ENCODE measurements at regions not wholly inside any gene's neighbourhood (a gene's known extent, or its start where the extent isn't known, plus 50 kb on each side); places are given as distances from the start of the nearest gene placed in this dataset.
"Not testable (repeated sequence)": the region's sequence is repeated elsewhere in the genome, so short reads cannot be mapped to it uniquely, and the experiment has no call there.

- no peak for DNase-seq (ENCODE audit: low read depth in 2 of 2)
These were observed 139.3 kb upstream of the COBL start for GRCh38 chr7:51455948-51456347.

- DNase-seq (ENCODE audit: low read depth in 2 of 2) = no peak
These were observed 138.9 kb upstream of the COBL start for GRCh38 chr7:51455513-51455912.

GRCh38 chr7:51455086-51455485 lies 138.5 kb upstream of the COBL start:
- DNase-seq (ENCODE audit: low read depth in 2 of 2) = no peak

GRCh38 chr7:51452694-51453093 lies 136.1 kb upstream of the COBL start:
- no peak for DNase-seq (ENCODE audit: low read depth in 2 of 2)

- no peak for DNase-seq (ENCODE audit: low read depth in 2 of 2)
These were observed 135.3 kb upstream of the COBL start for GRCh38 chr7:51451751-51452476.

- DNase-seq (ENCODE audit: low read depth in 2 of 2) = no peak
These were observed 133.9 kb upstream of the COBL start for GRCh38 chr7:51450541-51450940.

- DNase-seq (ENCODE audit: low read depth in 2 of 2) = no peak
These were observed 130.2 kb upstream of the COBL start for GRCh38 chr7:51446785-51447184.

GRCh38 chr7:51446356-51446755 lies 129.7 kb upstream of the COBL start:
- DNase-seq (ENCODE audit: low read depth in 2 of 2) = no peak

- DNase-seq (ENCODE audit: low read depth in 2 of 2) = no peak
These were observed 128.3 kb upstream of the COBL start for GRCh38 chr7:51444936-51445335.

- DNase-seq (ENCODE audit: low read depth in 2 of 2) = peak; percentile 11 to 32
These were observed 114.0 kb upstream of the COBL start for GRCh38 chr7:51430480-51431086.

- no peak for DNase-seq (ENCODE audit: low read depth in 2 of 2)
These were observed 111.7 kb upstream of the COBL start for GRCh38 chr7:51428217-51428887.

GRCh38 chr7:51426163-51426562 lies 109.6 kb upstream of the COBL start:
- DNase-seq (ENCODE audit: low read depth in 2 of 2) = no peak

GRCh38 chr7:51409934-51410333 lies 93.3 kb upstream of the COBL start:
- DNase-seq (ENCODE audit: low read depth in 2 of 2) = not testable (repeated sequence)

GRCh38 chr7:51397608-51398007 lies 81.0 kb upstream of the COBL start:
- DNase-seq (ENCODE audit: low read depth in 2 of 2) = not testable (repeated sequence)

GRCh38 chr7:51393003-51393402 lies 76.4 kb upstream of the COBL start:
- not testable (repeated sequence) for DNase-seq (ENCODE audit: low read depth in 2 of 2)

GRCh38 chr7:51389952-51390351 lies 73.3 kb upstream of the COBL start:
- not testable (repeated sequence) for DNase-seq (ENCODE audit: low read depth in 2 of 2)

- DNase-seq (ENCODE audit: low read depth in 2 of 2) = not testable (repeated sequence)
These were observed 72.7 kb upstream of the COBL start for GRCh38 chr7:51389216-51389812.

GRCh38 chr7:51388241-51388640 lies 71.6 kb upstream of the COBL start:
- DNase-seq (ENCODE audit: low read depth in 2 of 2) = not testable (repeated sequence)

GRCh38 chr7:51386806-51387568 lies 70.4 kb upstream of the COBL start:
- DNase-seq (ENCODE audit: low read depth in 2 of 2) = not testable (repeated sequence)

- not testable (repeated sequence) for DNase-seq (ENCODE audit: low read depth in 2 of 2)
These were observed 69.6 kb upstream of the COBL start for GRCh38 chr7:51386184-51386583.

GRCh38 chr7:51382243-51382642 lies 65.6 kb upstream of the COBL start:
- not testable (repeated sequence) for DNase-seq (ENCODE audit: low read depth in 2 of 2)

Measured in stimulated activated CD4-positive, alpha-beta T cell treated with anti-CD3 and anti-CD28 coated beads, Interleukin-4, amount 100 ng/mL, for 48 hours (primary cell).